H1 (cell line): ENCODE measurements at regions not wholly inside any gene's neighbourhood (a gene's known extent, or its start where the extent isn't known, plus 50 kb on each side); places are given as distances from the start of the nearest gene placed in this dataset.

Experiments used
- CTCF ChIA-PET: fragments of 300-600 bp; sonication (Branson Sonifier 250); formaldehyde crosslinking; loops from one replicate; lab custom pipeline; 2021; ENCODE audit not compliant: partially characterized antibody; lab: Charles Lee
- POLR2A ChIA-PET: fragments of 300-600 bp; sonication (Branson Sonifier 250); formaldehyde crosslinking; loops from one replicate; lab custom pipeline; 2021; ENCODE audit warnings: inconsistent platforms; ENCODE audit not compliant: partially characterized antibody; lab: Charles Lee
- DNase-seq, 2 experiments: peaks; one replicate each; pipeline versions ENCODE4 v3.0.0 to v3.0.0-alpha.2; 2010 to 2022; ENCODE audit warnings: low spot score in 2 of 2, low read depth in 1 of 2, mixed read lengths in 1 of 2
- FAIRE-seq: peaks from 2 replicates; lab custom pipeline; 2011; peaks lifted over from hg19 to GRCh38; lab: Jason Lieb, UNC
- H2AFZ ChIP-seq: 2 replicates; pipeline ENCODE4 v1.8.1; 2012; ENCODE audit warnings: low read length, inconsistent platforms
- H2AK5ac ChIP-seq: 2 replicates; pipeline ENCODE4 v1.6.1; 2013; ENCODE audit warnings: low read depth, low read length
- H2BK120ac ChIP-seq: replicated peaks from 2 replicates; pipeline ENCODE3; 2013; ENCODE audit warnings: low read depth, low read length, inconsistent platforms
- H2BK12ac ChIP-seq: 2 replicates; pipeline ENCODE4 v1.6.1; 2013; ENCODE audit warnings: low read depth, low read length
- H2BK15ac ChIP-seq: 2 replicates; pipeline ENCODE4 v1.6.1; 2013; ENCODE audit warnings: low read length
- H2BK20ac ChIP-seq: 2 replicates; pipeline ENCODE4 v1.6.1; 2013; ENCODE audit warnings: low read length
- H2BK5ac ChIP-seq: 2 replicates; pipeline ENCODE4 v1.6.1; 2013; ENCODE audit warnings: low read depth, low read length
- H3K14ac ChIP-seq: 2 replicates; pipeline ENCODE4 v1.6.1; 2013; ENCODE audit warnings: inconsistent platforms; ENCODE audit not compliant: insufficient read length
- H3K18ac ChIP-seq: 2 replicates; pipeline ENCODE4 v1.6.1; 2013; ENCODE audit warnings: low read length; ENCODE audit errors: extremely low read depth
- H3K23ac ChIP-seq: 2 replicates; pipeline ENCODE4 v1.6.1; 2013; ENCODE audit warnings: inconsistent platforms; ENCODE audit not compliant: insufficient read length
- H3K23me2 ChIP-seq: 2 replicates; pipeline ENCODE4 v1.6.1; 2013; ENCODE audit warnings: low read depth, low read length
- H3K27ac ChIP-seq: 2 replicates; pipeline ENCODE4 v1.6.1; 2011; ENCODE audit warnings: low read depth, low read length, inconsistent platforms
- H3K27me3 ChIP-seq, 4 experiments: replicated peaks in 1 of 4; 1 replicate in 1 of 4; 2 replicates in 3 of 4; pipeline versions ENCODE4 v1.6.1 to v1.8.1; 2011 to 2013; ENCODE audit warnings: low read length in 3 of 4, mild to moderate bottlenecking in 3 of 4, inconsistent platforms in 2 of 4, mixed read lengths in 2 of 4, moderate library complexity in 1 of 4; ENCODE audit not compliant: control insufficient read depth in 3 of 4, insufficient read depth in 3 of 4; ENCODE audit errors: extremely low read depth in 1 of 4
- H3K36me3 ChIP-seq, 4 experiments: 2 replicates each; pipeline versions ENCODE4 v1.6.1 to v1.8.1; 2011 to 2013; ENCODE audit warnings: mild to moderate bottlenecking in 4 of 4, low read length in 3 of 4, moderate library complexity in 2 of 4, control low read depth in 1 of 4, inconsistent platforms in 1 of 4; ENCODE audit not compliant: insufficient read depth in 4 of 4, control insufficient read depth in 2 of 4
- H3K4ac ChIP-seq: replicated peaks from 2 replicates; pipeline ENCODE3; 2013; ENCODE audit warnings: low read length, low read depth, mixed read lengths, inconsistent platforms; ENCODE audit not compliant: insufficient read length
- H3K4me1 ChIP-seq, 4 experiments: replicated peaks in 1 of 4; 1 replicate in 1 of 4; 2 replicates in 3 of 4; pipeline versions ENCODE4 v1.6.1 to v1.8.1; 2011 to 2013; ENCODE audit warnings: low read length in 3 of 4, inconsistent platforms in 2 of 4, mixed read lengths in 1 of 4; ENCODE audit not compliant: insufficient read depth in 4 of 4, control insufficient read depth in 3 of 4
- H3K4me2 ChIP-seq, 2 experiments: 2 replicates each; pipeline versions ENCODE4 v1.6.1 to v1.8.1; 2011 to 2013; ENCODE audit warnings: low read depth in 2 of 2, low read length in 2 of 2, control low read depth in 1 of 2, inconsistent platforms in 1 of 2, mild to moderate bottlenecking in 1 of 2; ENCODE audit not compliant: insufficient read depth in 1 of 2
- H3K4me3 ChIP-seq, 4 experiments: fragments of 200-600, 300-600 bp in 1 of 4; sonication (generic), shearing (Covaris generic), sonication (Bioruptor Twin) in 1 of 4; 2 replicates each; pipeline versions ENCODE4 v1.5.1 to v1.8.1; 2011 to 2016; ENCODE audit warnings: low read length in 4 of 4, low read depth in 3 of 4, control low read depth in 2 of 4, inconsistent platforms in 2 of 4, mild to moderate bottlenecking in 2 of 4, mixed read lengths in 1 of 4, moderate library complexity in 1 of 4; ENCODE audit not compliant: insufficient read depth in 2 of 4; ENCODE audit errors: extremely low read depth in 1 of 4
- H3K56ac ChIP-seq: replicated peaks from 2 replicates; pipeline ENCODE3; 2013; ENCODE audit warnings: low read depth, mild to moderate bottlenecking, mixed read lengths, low read length, inconsistent platforms; ENCODE audit not compliant: insufficient read length
- H3K79me1 ChIP-seq: 2 replicates; pipeline ENCODE4 v1.6.1; 2013; ENCODE audit warnings: low read depth, low read length, control low read depth
- H3K79me2 ChIP-seq, 2 experiments: 2 replicates each; pipeline versions ENCODE4 v1.6.1 to v1.8.1; 2012 to 2013; ENCODE audit warnings: low read length in 2 of 2, mild to moderate bottlenecking in 2 of 2, inconsistent platforms in 1 of 2; ENCODE audit not compliant: insufficient read depth in 2 of 2, control insufficient read depth in 1 of 2
- H3K9ac ChIP-seq, 4 experiments: replicated peaks in 1 of 4; 1 replicate in 1 of 4; 2 replicates in 3 of 4; pipeline versions ENCODE4 v1.6.1 to v1.8.1; 2011 to 2013; ENCODE audit warnings: low read depth in 3 of 4, low read length in 3 of 4, control low read depth in 2 of 4, mild to moderate bottlenecking in 2 of 4, moderate library complexity in 2 of 4, inconsistent platforms in 1 of 4; ENCODE audit errors: extremely low read depth in 1 of 4
- H3K9me3 ChIP-seq, 2 experiments: 2 replicates each; pipeline versions ENCODE4 v1.6.1 to v1.8.1; 2012 to 2013; ENCODE audit warnings: mild to moderate bottlenecking in 2 of 2, moderate library complexity in 2 of 2, control low read depth in 1 of 2, inconsistent platforms in 1 of 2, low read depth in 1 of 2, low read length in 1 of 2, mixed read lengths in 1 of 2; ENCODE audit not compliant: insufficient read depth in 2 of 2
- H4K20me1 ChIP-seq, 2 experiments: replicated peaks in 1 of 2; 2 replicates each; pipeline versions ENCODE3 to v1.8.1; 2011 to 2013; ENCODE audit warnings: inconsistent platforms in 2 of 2, low read length in 2 of 2, mild to moderate bottlenecking in 1 of 2; ENCODE audit not compliant: insufficient read depth in 2 of 2, control insufficient read depth in 1 of 2
- H4K5ac ChIP-seq: 2 replicates; pipeline ENCODE4 v1.6.1; 2013; ENCODE audit warnings: low read length, low read depth, mixed read lengths, inconsistent platforms; ENCODE audit not compliant: insufficient read length
- H4K8ac ChIP-seq: 2 replicates; pipeline ENCODE4 v1.8.0; 2013; ENCODE audit warnings: mild to moderate bottlenecking, moderate library complexity, low read length, inconsistent platforms; ENCODE audit not compliant: insufficient read depth; ENCODE audit errors: extremely low read depth
- H4K91ac ChIP-seq: replicated peaks from 2 replicates; pipeline ENCODE3; 2013; ENCODE audit warnings: low read length, mixed read lengths, inconsistent platforms; ENCODE audit not compliant: insufficient read length
- ATF2 ChIP-seq: IDR thresholded peaks from 2 replicates; pipeline ENCODE4 v1.6.1; 2012; ENCODE audit warnings: low read length, inconsistent platforms
- CEBPB ChIP-seq: IDR thresholded peaks from 2 replicates; pipeline ENCODE4 v1.6.1; 2012; ENCODE audit warnings: low read depth, low read length
- CHD2 ChIP-seq: IDR thresholded peaks from 2 replicates; pipeline ENCODE4 v1.6.1; 2012; ENCODE audit warnings: low read length, improper control_type of control experiment
- CREB1 ChIP-seq: IDR thresholded peaks from 2 replicates; pipeline ENCODE4 v1.6.1; 2012; ENCODE audit warnings: inconsistent platforms
- EGR1 ChIP-seq: IDR thresholded peaks from 2 replicates; pipeline ENCODE4 v1.6.1; 2011; ENCODE audit warnings: low read depth, low read length, borderline replicate concordance
- EZH2 ChIP-seq: fragments of 200-600 bp; sonication (generic); IDR thresholded peaks from 2 replicates; pipeline ENCODE4 v1.7.1; 2012; ENCODE audit warnings: low read depth, mild to moderate bottlenecking, moderate library complexity, low read length, inconsistent platforms; ENCODE audit not compliant: severe bottlenecking
- HDAC6 ChIP-seq: IDR thresholded peaks from one replicate; pipeline ENCODE4 v1.7.1; 2012; ENCODE audit warnings: low read depth, mild to moderate bottlenecking, inconsistent platforms, low read length, moderate library complexity
- KDM1A ChIP-seq: fragments of 200-600, 300-600 bp; sonication (generic); IDR thresholded peaks from 2 replicates; pipeline ENCODE4 v1.7.1; 2016; ENCODE audit warnings: mild to moderate bottlenecking, low read length, borderline replicate concordance
- RFX5 ChIP-seq: IDR thresholded peaks from 2 replicates; pipeline ENCODE4 v1.6.1; 2011; ENCODE audit warnings: low read depth, low read length, improper control_type of control experiment, borderline replicate concordance
- SIN3A ChIP-seq, 2 experiments: IDR thresholded peaks in 1 of 2; conservative IDR thresholded peaks in 1 of 2; 2 replicates each; pipeline ENCODE4 v1.6.1; 2011 to 2012; ENCODE audit warnings: low read length in 2 of 2, improper control_type of control experiment in 1 of 2, low read depth in 1 of 2, mild to moderate bottlenecking in 1 of 2
- SIX5 ChIP-seq: IDR thresholded peaks from 2 replicates; pipeline ENCODE4 v1.6.1; 2011; ENCODE audit warnings: mild to moderate bottlenecking, low read depth, low read length
- WGBS, 2 experiments: shearing (Covaris generic) in 1 of 2; methylation state at CpG; one replicate each; pipeline versions ENCODE4 v1.1.6 to v1.1.7; 2013 to 2015; ENCODE audit warnings: low lambda C conversion rate in 2 of 2, mixed read lengths in 2 of 2, inconsistent platforms in 1 of 2, low coverage in 1 of 2, missing lambda C conversion rate in 1 of 2; ENCODE audit not compliant: insufficient replicate concordance in 2 of 2, insufficient coverage in 1 of 2, insufficient read length in 1 of 2; ENCODE audit errors: extremely low coverage in 1 of 2, missing lambda C conversion rate in 1 of 2; 5-methylcytosine and 5-hydroxymethylcytosine counted together
- TF ChIP-seq, protein P1 (sequence below): IDR thresholded peaks from 2 replicates; pipeline ENCODE4 v1.6.1; 2011; ENCODE audit warnings: low read length, improper control_type of control experiment

GRCh38 chr5:162512935-162513565, 445.5 kb downstream of the GABRG2 start:
- H3K9ac ChIP-seq = no peak overlapping the region
- H3K79me1 ChIP-seq = no peaks in the 10 kb centered on the region
- H2BK15ac ChIP-seq = no peak overlapping the region
- H3K27me3 ChIP-seq = no peaks in the 10 kb centered on the region
- H3K36me3 ChIP-seq = no peaks in the 10 kb centered on the region
- H3K4me3 ChIP-seq = no peak overlapping the region
- no peak overlapping the region for H4K91ac ChIP-seq
- H2AK5ac ChIP-seq = no peak overlapping the region
- H3K56ac ChIP-seq = no peak overlapping the region
- no peak overlapping the region for H3K14ac ChIP-seq
- no peak overlapping the region for H3K4me2 ChIP-seq
- no peak overlapping the region for H2BK12ac ChIP-seq
- no peak overlapping the region for H3K27ac ChIP-seq
- DNase-seq (no peak), FAIRE-seq (no peak)
- H3K9me3 ChIP-seq = no peaks in the 10 kb centered on the region
- ChIA-PET CTCF (no interaction called here), POLR2A (no interaction called here)
- H4K20me1 ChIP-seq = no peaks in the 10 kb centered on the region
- no peaks in the 10 kb centered on the region for H3K4me1 ChIP-seq
- no peak overlapping the region for H2AFZ ChIP-seq
- H2BK5ac ChIP-seq = no peak overlapping the region
- 80 to 89% methylated on average over 2 to 3 of the region's 3 CpGs for WGBS, 2 experiments
- H2BK20ac ChIP-seq = no peak overlapping the region
- H3K23ac ChIP-seq = no peak overlapping the region
- H4K8ac ChIP-seq = no peak overlapping the region
- no peaks in the 10 kb centered on the region for H3K23me2 ChIP-seq
- no peak overlapping the region for H4K5ac ChIP-seq
- no peaks in the 10 kb centered on the region for H3K79me2 ChIP-seq
- no peak overlapping the region for H3K4ac ChIP-seq
- no peak overlapping the region for H3K18ac ChIP-seq
- no peak overlapping the region for H2BK120ac ChIP-seq
- TF ChIP-seq, protein P1, sequence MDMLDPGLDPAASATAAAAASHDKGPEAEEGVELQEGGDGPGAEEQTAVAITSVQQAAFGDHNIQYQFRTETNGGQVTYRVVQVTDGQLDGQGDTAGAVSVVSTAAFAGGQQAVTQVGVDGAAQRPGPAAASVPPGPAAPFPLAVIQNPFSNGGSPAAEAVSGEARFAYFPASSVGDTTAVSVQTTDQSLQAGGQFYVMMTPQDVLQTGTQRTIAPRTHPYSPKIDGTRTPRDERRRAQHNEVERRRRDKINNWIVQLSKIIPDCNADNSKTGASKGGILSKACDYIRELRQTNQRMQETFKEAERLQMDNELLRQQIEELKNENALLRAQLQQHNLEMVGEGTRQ = no peak
- TF ChIP-seq SIN3A (conservative IDR thresholded peaks at IDR 0.05 in 1 of 2, IDR thresholded peaks at IDR 0.05 in 1 of 2; ENCODE audit: low read depth in 1 of 2, low read length in 2 of 2) = no peak
- no peak for TF ChIP-seq HDAC6
- no peak for TF ChIP-seq CHD2
- TF ChIP-seq CEBPB = no peak
- TF ChIP-seq ATF2 = no peak
- TF ChIP-seq KDM1A = no peak
- no peak for TF ChIP-seq RFX5
- no peak for TF ChIP-seq SIX5
- TF ChIP-seq CREB1 = no peak
- TF ChIP-seq EZH2 = no peak
- TF ChIP-seq EGR1 = no peak
